ENCODE measurements at regions not wholly inside any gene's neighbourhood (a gene's known extent, or its start where the extent isn't known, plus 50 kb on each side); places are given as distances from the start of the nearest gene placed in this dataset.
"Not testable (repeated sequence)": the region's sequence is repeated elsewhere in the genome, so short reads cannot be mapped to it uniquely, and the experiment has no call there.

GRCh38 chr6:30813631-30814145, 69.3 kb upstream of the IER3 start:
- peak overlapping the region; percentile 44 for H3K27ac ChIP-seq
- no peaks in the 10 kb centered on the region for H3K27me3 ChIP-seq (ENCODE audit: low read depth)
- TF ChIP-seq CTCF (IDR thresholded peaks at IDR 0.05): no peak
- H3K9me3 ChIP-seq: no peaks in the 10 kb centered on the region
- H3K4me3 ChIP-seq: no peak overlapping the region
- H3K4me1 ChIP-seq: peaks cover 24% of the 10 kb centered on the region
- no peak for ATAC-seq
- intact Hi-C loops (cut with DNase I): no loop called here
- no peak for DNase-seq
- H3K36me3 ChIP-seq: no peaks in the 10 kb centered on the region

- H3K36me3 ChIP-seq: no peaks in the 10 kb centered on the region
- DNase-seq (no peak), ATAC-seq (no peak)
- intact Hi-C loops (cut with DNase I): no loop called here
- no peaks in the 10 kb centered on the region for H3K27me3 ChIP-seq (ENCODE audit: low read depth)
- no peak for TF ChIP-seq CTCF (IDR thresholded peaks at IDR 0.05)
- H3K4me1 ChIP-seq: peaks cover 21% of the 10 kb centered on the region
- no peak overlapping the region for H3K27ac ChIP-seq
- H3K4me3 ChIP-seq: no peak overlapping the region
- no peaks in the 10 kb centered on the region for H3K9me3 ChIP-seq
Observed at GRCh38 chr6:30810813-30811339, 66.5 kb upstream of the IER3 start.

GRCh38 chr6:30807566-30807965, 63.2 kb upstream of the IER3 start:
- H3K36me3 ChIP-seq; H3K4me3 ChIP-seq; H3K4me1 ChIP-seq; ATAC-seq; intact Hi-C loops (cut with DNase I); DNase-seq; H3K27ac ChIP-seq; H3K9me3 ChIP-seq; H3K27me3 ChIP-seq (ENCODE audit: low read depth): not testable (repeated sequence)

GRCh38 chr6:30806581-30807183, 62.3 kb upstream of the IER3 start:
- no peak for TF ChIP-seq CTCF (IDR thresholded peaks at IDR 0.05)
- Histone ChIP-seq H3K36me3 (no peaks in the 10 kb centered on the region), H3K4me1 (no peaks in the 10 kb centered on the region), H3K27ac (no peak overlapping the region), H3K9me3 (no peaks in the 10 kb centered on the region), H3K4me3 (no peak overlapping the region), H3K27me3 (ENCODE audit: low read depth) (no peaks in the 10 kb centered on the region)
- ATAC-seq: no peak
- DNase-seq: no peak
- intact Hi-C loops (cut with DNase I): no loop called here

- no peaks in the 10 kb centered on the region for H3K9me3 ChIP-seq
- H3K4me1 ChIP-seq: peaks cover 7% of the 10 kb centered on the region
- H3K27ac ChIP-seq: no peak overlapping the region
- no peak for TF ChIP-seq CTCF (IDR thresholded peaks at IDR 0.05)
- no peak overlapping the region for H3K4me3 ChIP-seq
- ATAC-seq (no peak), DNase-seq (no peak)
- intact Hi-C loops (cut with DNase I): no loop called here
- no peaks in the 10 kb centered on the region for H3K27me3 ChIP-seq (ENCODE audit: low read depth)
- no peaks in the 10 kb centered on the region for H3K36me3 ChIP-seq
Observed at GRCh38 chr6:30804333-30804732, 60.0 kb upstream of the IER3 start.

GRCh38 chr6:30802731-30803130, 58.4 kb upstream of the IER3 start:
- Histone ChIP-seq H3K4me1 (peaks cover 7% of the 10 kb centered on the region), H3K27me3 (ENCODE audit: low read depth) (no peaks in the 10 kb centered on the region), H3K4me3 (no peak overlapping the region), H3K27ac (no peak overlapping the region), H3K36me3 (no peaks in the 10 kb centered on the region), H3K9me3 (no peaks in the 10 kb centered on the region)
- DNase-seq: no peak
- TF ChIP-seq CTCF (IDR thresholded peaks at IDR 0.05): no peak
- intact Hi-C loops (cut with DNase I): no loop called here
- ATAC-seq: no peak
